Stimulated activated CD4-positive, alpha-beta T cell treated with anti-CD3 and anti-CD28 coated beads, Interleukin-2, amount 100 ng/mL, for 48 hours (primary cell): ENCODE measurements at regions not wholly inside any gene's neighbourhood (a gene's known extent, or its start where the extent isn't known, plus 50 kb on each side); places are given as distances from the start of the nearest gene placed in this dataset.

Experiments used
- DNase-seq, 2 donors: peaks; one replicate each; pipeline ENCODE4 v3.0.0-alpha.2; 2020

GRCh38 chr16:50953290-50953689 is 197.8 kb downstream of the SALL1 start:
- no peak for DNase-seq

GRCh38 chr16:50950955-50951354 is 200.1 kb downstream of the SALL1 start:
- no peak for DNase-seq

GRCh38 chr16:50948268-50948930 is 202.7 kb downstream of the SALL1 start:
- DNase-seq: no peak

- DNase-seq: no peak
Observed at GRCh38 chr16:50947826-50948225, 203.2 kb downstream of the SALL1 start.

GRCh38 chr16:50946606-50947005 is 204.5 kb downstream of the SALL1 start:
- DNase-seq: no peak

- DNase-seq: no peak
Observed at GRCh38 chr16:50946098-50946497, 204.2 kb downstream of the CYLD start.

GRCh38 chr16:50945171-50945570 is 203.3 kb downstream of the CYLD start:
- no peak for DNase-seq

- DNase-seq: no peak
Observed at GRCh38 chr16:50944436-50944835, 202.6 kb downstream of the CYLD start.

- no peak for DNase-seq
Observed at GRCh38 chr16:50944033-50944432, 202.1 kb downstream of the CYLD start.

- DNase-seq: no peak
Observed at GRCh38 chr16:50942143-50942542, 200.3 kb downstream of the CYLD start.

GRCh38 chr16:50941681-50942080 is 199.8 kb downstream of the CYLD start:
- no peak for DNase-seq

GRCh38 chr16:50940275-50940854 is 198.5 kb downstream of the CYLD start:
- DNase-seq: no peak

- DNase-seq: no peak
Observed at GRCh38 chr16:50939356-50939755, 197.5 kb downstream of the CYLD start.

- no peak for DNase-seq
Observed at GRCh38 chr16:50938932-50939331, 197.0 kb downstream of the CYLD start.

- no peak for DNase-seq
Observed at GRCh38 chr16:50933262-50933661, 191.4 kb downstream of the CYLD start.

- DNase-seq: no peak
Observed at GRCh38 chr16:50932348-50932935, 190.6 kb downstream of the CYLD start.

- DNase-seq: no peak
Observed at GRCh38 chr16:50928065-50928464, 186.2 kb downstream of the CYLD start.

- no peak for DNase-seq
Observed at GRCh38 chr16:50925758-50926357, 184.0 kb downstream of the CYLD start.

- DNase-seq: no peak
Observed at GRCh38 chr16:50924759-50925545, 183.1 kb downstream of the CYLD start.

- DNase-seq: no peak
Observed at GRCh38 chr16:50917950-50918703, 176.2 kb downstream of the CYLD start.

- no peak for DNase-seq
Observed at GRCh38 chr16:50916040-50916439, 174.2 kb downstream of the CYLD start.

- DNase-seq: no peak
Observed at GRCh38 chr16:50915120-50915519, 173.2 kb downstream of the CYLD start.

GRCh38 chr16:50910736-50911100 is 168.8 kb downstream of the CYLD start:
- DNase-seq: no peak
